Mesothelial cell of epicardium (in vitro differentiated cells): ENCODE measurements at regions not wholly inside any gene's neighbourhood (a gene's known extent, or its start where the extent isn't known, plus 50 kb on each side); places are given as distances from the start of the nearest gene placed in this dataset.

Source experiments
- DNase-seq, 2 experiments: peaks; one replicate each; pipeline ENCODE4 v3.0.0; 2021; ENCODE audit warnings: low spot score in 2 of 2; ENCODE audit not compliant: unreplicated experiment in 2 of 2
- H3K27ac Mint-ChIP-seq: 2 replicates; pipeline ENCODE4 v1.8.0; 2021; ENCODE audit warnings: mixed read lengths
- H3K27me3 Mint-ChIP-seq: 2 replicates; pipeline ENCODE4 v1.8.0; 2021; ENCODE audit warnings: low read depth, mixed read lengths
- H3K36me3 Mint-ChIP-seq: 2 replicates; pipeline ENCODE4 v1.8.0; 2021; ENCODE audit warnings: mixed read lengths
- H3K4me1 Mint-ChIP-seq: 2 replicates; pipeline ENCODE4 v1.8.0; 2021; ENCODE audit warnings: mixed read lengths
- H3K4me3 Mint-ChIP-seq: 2 replicates; pipeline ENCODE4 v1.8.0; 2021; ENCODE audit warnings: mild to moderate bottlenecking, moderate library complexity, mixed read lengths
- H3K9me3 Mint-ChIP-seq: 2 replicates; pipeline ENCODE4 v1.8.0; 2021; ENCODE audit warnings: mixed read lengths
- TF ChIP-seq, protein P1 (sequence below): fragments of 200-600 bp; sonication (generic); IDR thresholded peaks from one replicate; pipeline ENCODE4 v1.5.0; 2021; ENCODE audit warnings: antibody characterized with exemption; ENCODE audit not compliant: unreplicated experiment

DNA sequence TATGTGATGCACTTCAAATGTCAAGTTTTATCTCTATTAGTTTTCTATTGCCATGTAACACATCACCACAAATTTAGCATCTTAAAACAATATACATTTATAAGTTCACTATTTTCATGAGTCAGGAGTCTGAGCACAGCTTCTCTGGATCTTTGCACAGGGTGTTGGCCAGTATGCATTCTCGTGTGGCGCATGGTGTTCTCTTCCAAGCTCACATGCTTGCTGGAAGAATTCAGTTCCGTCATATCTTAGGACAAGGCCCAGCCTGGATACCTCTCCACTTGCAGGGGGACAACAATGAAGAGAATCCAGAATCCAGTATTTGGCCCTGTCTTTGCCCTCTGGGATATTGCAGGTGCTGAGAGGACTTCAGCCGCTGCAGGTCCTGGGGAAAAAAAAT lies 51.0 kb upstream of the ECI2 start:
- Mint-ChIP-seq H3K36me3 (no peaks in the 10 kb centered on the region), H3K27me3 (no peaks in the 10 kb centered on the region), H3K9me3 (peaks cover 29% of the 10 kb centered on the region), H3K4me1 (no peaks in the 10 kb centered on the region), H3K27ac (no peak overlapping the region), H3K4me3 (no peak overlapping the region)
- TF ChIP-seq, protein P1, sequence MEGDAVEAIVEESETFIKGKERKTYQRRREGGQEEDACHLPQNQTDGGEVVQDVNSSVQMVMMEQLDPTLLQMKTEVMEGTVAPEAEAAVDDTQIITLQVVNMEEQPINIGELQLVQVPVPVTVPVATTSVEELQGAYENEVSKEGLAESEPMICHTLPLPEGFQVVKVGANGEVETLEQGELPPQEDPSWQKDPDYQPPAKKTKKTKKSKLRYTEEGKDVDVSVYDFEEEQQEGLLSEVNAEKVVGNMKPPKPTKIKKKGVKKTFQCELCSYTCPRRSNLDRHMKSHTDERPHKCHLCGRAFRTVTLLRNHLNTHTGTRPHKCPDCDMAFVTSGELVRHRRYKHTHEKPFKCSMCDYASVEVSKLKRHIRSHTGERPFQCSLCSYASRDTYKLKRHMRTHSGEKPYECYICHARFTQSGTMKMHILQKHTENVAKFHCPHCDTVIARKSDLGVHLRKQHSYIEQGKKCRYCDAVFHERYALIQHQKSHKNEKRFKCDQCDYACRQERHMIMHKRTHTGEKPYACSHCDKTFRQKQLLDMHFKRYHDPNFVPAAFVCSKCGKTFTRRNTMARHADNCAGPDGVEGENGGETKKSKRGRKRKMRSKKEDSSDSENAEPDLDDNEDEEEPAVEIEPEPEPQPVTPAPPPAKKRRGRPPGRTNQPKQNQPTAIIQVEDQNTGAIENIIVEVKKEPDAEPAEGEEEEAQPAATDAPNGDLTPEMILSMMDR = no peak
- no peak for DNase-seq

DNA sequence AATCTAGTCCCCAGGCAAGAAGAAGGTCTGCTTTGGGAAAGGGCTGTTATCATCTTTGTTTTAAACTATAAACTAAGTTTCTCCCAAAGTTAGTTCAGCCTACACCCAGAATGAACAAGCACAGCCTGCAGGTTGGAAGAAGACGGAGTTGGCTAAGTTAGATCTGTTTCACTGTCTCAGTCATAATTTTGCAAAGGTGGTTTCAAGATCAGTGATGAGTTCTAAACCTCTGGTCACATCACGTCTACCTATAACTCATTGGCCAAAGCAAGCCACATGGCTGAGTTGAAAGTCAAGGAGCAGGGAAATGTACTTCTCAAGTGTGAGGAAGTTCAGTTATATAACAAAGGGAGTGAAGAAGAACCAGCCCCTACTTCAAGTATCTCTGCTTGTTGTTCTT lies 50.5 kb upstream of the ECI2 start:
- no peak overlapping the region for H3K27ac Mint-ChIP-seq
- DNase-seq = no peak
- H3K9me3 Mint-ChIP-seq = peaks cover 29% of the 10 kb centered on the region
- H3K4me1 Mint-ChIP-seq = no peaks in the 10 kb centered on the region
- no peak overlapping the region for H3K4me3 Mint-ChIP-seq
- TF ChIP-seq, protein P1 = no peak
- H3K27me3 Mint-ChIP-seq = no peaks in the 10 kb centered on the region
- H3K36me3 Mint-ChIP-seq = no peaks in the 10 kb centered on the region

DNA sequence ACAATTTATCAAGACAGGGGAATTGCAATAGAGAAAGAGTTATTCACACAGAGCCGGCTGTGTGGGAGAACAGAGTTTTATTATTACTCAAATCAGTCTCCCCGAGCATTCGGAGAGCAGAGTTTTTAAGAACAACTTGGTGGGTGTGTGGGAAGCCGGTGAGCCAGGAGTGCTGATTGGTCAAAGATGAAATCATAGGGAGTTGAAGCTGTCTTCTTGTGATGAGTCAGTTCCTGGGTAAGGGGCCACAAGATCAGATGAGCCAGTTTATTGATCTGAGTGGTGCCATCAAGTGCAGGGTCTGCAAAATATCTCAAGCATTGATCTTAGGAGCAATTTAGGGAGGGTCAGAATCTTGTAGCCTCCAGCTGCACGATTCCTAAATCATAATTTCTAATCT lies 50.0 kb upstream of the ECI2 start:
- TF ChIP-seq, protein P1 = no peak
- DNase-seq = no peak
- H3K4me1 Mint-ChIP-seq = no peaks in the 10 kb centered on the region
- no peak overlapping the region for H3K4me3 Mint-ChIP-seq
- no peaks in the 10 kb centered on the region for H3K27me3 Mint-ChIP-seq
- no peak overlapping the region for H3K27ac Mint-ChIP-seq
- H3K36me3 Mint-ChIP-seq = no peaks in the 10 kb centered on the region
- peaks cover 29% of the 10 kb centered on the region for H3K9me3 Mint-ChIP-seq
